ENCODE measurements at regions not wholly inside any gene's neighbourhood (a gene's known extent, or its start where the extent isn't known, plus 50 kb on each side); places are given as distances from the start of the nearest gene placed in this dataset.
A peak's percentile ranks its signal among the peaks of the same experiment; 100 is the strongest.

DNA sequence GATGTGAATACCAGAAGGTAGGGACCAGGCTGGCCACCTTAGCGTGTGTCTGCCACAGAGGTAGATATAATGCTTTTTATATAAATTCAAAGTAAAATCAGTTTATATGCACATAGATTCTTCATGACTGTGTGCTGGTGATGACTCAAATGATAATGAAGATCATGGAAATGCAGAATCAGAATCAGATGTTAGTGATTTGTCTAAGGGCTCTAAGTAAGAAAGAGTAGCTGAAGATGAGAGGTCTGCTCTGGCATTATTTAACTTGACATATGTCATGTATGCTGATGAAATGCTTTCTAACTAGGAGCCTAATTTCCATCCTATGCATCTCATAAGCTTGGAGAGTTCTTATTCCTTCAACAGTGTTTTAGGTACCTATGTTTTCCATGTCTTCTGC lies 50.3 kb upstream of the DPH6 start:
- DNase-seq (ENCODE audit: unreplicated experiment): no peak
- Mint-ChIP-seq H3K4me3 (ENCODE audit: unreplicated experiment) (no peak overlapping the region), H3K9me3 (ENCODE audit: unreplicated experiment) (peaks cover 12% of the 10 kb centered on the region), H3K27me3 (ENCODE audit: insufficient read depth, unreplicated experiment) (no peaks in the 10 kb centered on the region), H3K4me1 (ENCODE audit: insufficient read depth, unreplicated experiment) (peaks cover 6% of the 10 kb centered on the region), H3K27ac (ENCODE audit: low read depth, unreplicated experiment) (no peak overlapping the region), H3K36me3 (ENCODE audit: insufficient read depth, unreplicated experiment) (no peaks in the 10 kb centered on the region)
- TF ChIP-seq, protein P1, sequence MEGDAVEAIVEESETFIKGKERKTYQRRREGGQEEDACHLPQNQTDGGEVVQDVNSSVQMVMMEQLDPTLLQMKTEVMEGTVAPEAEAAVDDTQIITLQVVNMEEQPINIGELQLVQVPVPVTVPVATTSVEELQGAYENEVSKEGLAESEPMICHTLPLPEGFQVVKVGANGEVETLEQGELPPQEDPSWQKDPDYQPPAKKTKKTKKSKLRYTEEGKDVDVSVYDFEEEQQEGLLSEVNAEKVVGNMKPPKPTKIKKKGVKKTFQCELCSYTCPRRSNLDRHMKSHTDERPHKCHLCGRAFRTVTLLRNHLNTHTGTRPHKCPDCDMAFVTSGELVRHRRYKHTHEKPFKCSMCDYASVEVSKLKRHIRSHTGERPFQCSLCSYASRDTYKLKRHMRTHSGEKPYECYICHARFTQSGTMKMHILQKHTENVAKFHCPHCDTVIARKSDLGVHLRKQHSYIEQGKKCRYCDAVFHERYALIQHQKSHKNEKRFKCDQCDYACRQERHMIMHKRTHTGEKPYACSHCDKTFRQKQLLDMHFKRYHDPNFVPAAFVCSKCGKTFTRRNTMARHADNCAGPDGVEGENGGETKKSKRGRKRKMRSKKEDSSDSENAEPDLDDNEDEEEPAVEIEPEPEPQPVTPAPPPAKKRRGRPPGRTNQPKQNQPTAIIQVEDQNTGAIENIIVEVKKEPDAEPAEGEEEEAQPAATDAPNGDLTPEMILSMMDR (IDR thresholded peaks at IDR 0.05; ENCODE audit: unreplicated experiment): no peak
- ChIA-PET POLR2A (interaction anchor here (0.8 to 1.2 kb wide), 2 partner anchors 9 to 10 kb away, joined by 3 to 5 read pairs; no protein-coding TSS in a partner anchor), CTCF (no interaction called here)
- intact Hi-C loops (cut with micrococcal nuclease): no loop called here
- BruUV-seq (replicated peaks): no TSS peak

DNA sequence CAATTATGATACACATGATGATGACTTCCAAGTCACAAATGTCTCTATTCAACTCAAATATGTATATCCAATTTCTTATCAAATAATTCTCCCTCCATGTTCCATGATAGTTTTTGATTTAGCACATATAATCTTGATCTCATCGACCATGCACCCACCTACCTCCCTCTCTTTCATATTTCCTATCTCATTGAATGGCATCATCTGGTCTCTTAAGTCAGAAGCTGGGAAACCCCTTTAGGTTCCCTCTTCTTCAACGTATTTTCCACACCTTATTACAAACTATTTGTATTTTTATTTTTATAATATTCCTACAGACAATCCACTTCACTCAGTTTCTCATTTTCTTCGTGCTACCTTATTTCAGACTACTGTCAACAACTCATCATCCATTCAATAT lies 56.9 kb upstream of the DPH6 start:
- Mint-ChIP-seq H3K4me3 (ENCODE audit: unreplicated experiment) (no peak overlapping the region), H3K36me3 (ENCODE audit: insufficient read depth, unreplicated experiment) (no peaks in the 10 kb centered on the region), H3K9me3 (ENCODE audit: unreplicated experiment) (peaks cover 6% of the 10 kb centered on the region), H3K27ac (ENCODE audit: low read depth, unreplicated experiment) (peak overlapping the region; percentile 81), H3K4me1 (ENCODE audit: insufficient read depth, unreplicated experiment) (peaks cover 19% of the 10 kb centered on the region), H3K27me3 (ENCODE audit: insufficient read depth, unreplicated experiment) (no peaks in the 10 kb centered on the region)
- ChIA-PET POLR2A (interaction anchor here (0.9 kb wide), 1 partner anchor 14 kb away, joined by 4 read pairs; no protein-coding TSS in a partner anchor), CTCF (no interaction called here)
- DNase-seq (ENCODE audit: unreplicated experiment): no peak
- BruUV-seq (replicated peaks): no TSS peak
- TF ChIP-seq, protein P1 (IDR thresholded peaks at IDR 0.05; ENCODE audit: unreplicated experiment): no peak
- intact Hi-C loops (cut with micrococcal nuclease): no loop called here

DNA sequence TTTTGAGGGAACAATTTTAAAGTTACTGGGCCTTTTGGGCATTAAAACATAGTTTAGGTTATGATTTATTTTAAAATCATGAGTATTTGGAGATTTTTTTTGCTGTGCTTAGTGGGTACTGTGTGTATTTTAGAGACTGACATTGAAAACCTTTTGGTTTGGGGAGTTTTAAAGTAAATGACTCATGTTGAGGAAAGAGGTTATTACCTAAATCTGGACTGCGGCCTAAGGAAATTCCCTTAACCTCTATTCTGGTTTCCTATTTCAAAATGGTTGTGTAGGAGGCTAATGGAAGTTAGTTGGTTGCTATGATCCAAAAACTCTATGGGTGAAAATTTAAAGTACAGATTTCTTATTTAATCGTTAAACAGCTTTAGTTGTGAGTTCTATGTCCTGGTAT lies 57.3 kb upstream of the DPH6 start:
- peaks cover 6% of the 10 kb centered on the region for H3K9me3 Mint-ChIP-seq (ENCODE audit: unreplicated experiment)
- H3K27ac Mint-ChIP-seq (ENCODE audit: low read depth, unreplicated experiment): peak overlapping the region; percentile 81
- H3K4me1 Mint-ChIP-seq (ENCODE audit: insufficient read depth, unreplicated experiment): peaks cover 17% of the 10 kb centered on the region
- no peaks in the 10 kb centered on the region for H3K36me3 Mint-ChIP-seq (ENCODE audit: insufficient read depth, unreplicated experiment)
- BruUV-seq (replicated peaks): no TSS peak
- H3K4me3 Mint-ChIP-seq (ENCODE audit: unreplicated experiment): no peak overlapping the region
- H3K27me3 Mint-ChIP-seq (ENCODE audit: insufficient read depth, unreplicated experiment): no peaks in the 10 kb centered on the region
- POLR2A ChIA-PET: interaction anchor here (0.9 to 1.3 kb wide), 2 partner anchors 10 to 14 kb away, joined by 3 to 4 read pairs; no protein-coding TSS in a partner anchor
- DNase-seq (ENCODE audit: unreplicated experiment): peak; percentile 72
- TF ChIP-seq, protein P1 (IDR thresholded peaks at IDR 0.05; ENCODE audit: unreplicated experiment): no peak
- CTCF ChIA-PET: no interaction called here
- intact Hi-C loops (cut with micrococcal nuclease): no loop called here

DNA sequence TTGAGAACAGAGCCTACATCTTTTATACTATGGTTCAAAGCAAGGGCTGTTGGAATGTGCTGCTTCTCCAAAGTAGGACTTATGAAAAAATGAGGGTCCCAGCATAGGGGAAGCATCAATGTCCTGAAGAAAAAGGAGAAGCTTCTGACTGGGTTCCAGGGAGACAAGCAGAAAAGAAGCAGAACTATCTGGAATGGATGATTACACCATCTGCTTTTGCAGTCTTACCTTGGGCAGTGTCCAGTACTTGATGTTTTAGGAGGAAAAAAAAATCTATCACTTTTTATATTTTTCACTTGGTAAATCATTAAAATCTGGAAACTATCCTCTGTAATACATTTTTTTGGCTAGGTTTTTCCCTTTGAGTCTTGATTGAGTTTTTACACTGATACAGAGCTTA lies 57.9 kb upstream of the DPH6 start:
- TF ChIP-seq, protein P1 (IDR thresholded peaks at IDR 0.05; ENCODE audit: unreplicated experiment): no peak
- ChIA-PET POLR2A (interaction anchor here (0.9 to 1.3 kb wide), 2 partner anchors 10 to 13 kb away, joined by 3 to 4 read pairs; no protein-coding TSS in a partner anchor), CTCF (no interaction called here)
- Mint-ChIP-seq H3K27me3 (ENCODE audit: insufficient read depth, unreplicated experiment) (no peaks in the 10 kb centered on the region), H3K9me3 (ENCODE audit: unreplicated experiment) (peaks cover 6% of the 10 kb centered on the region), H3K27ac (ENCODE audit: low read depth, unreplicated experiment) (peak overlapping the region; percentile 81), H3K4me1 (ENCODE audit: insufficient read depth, unreplicated experiment) (peaks cover 13% of the 10 kb centered on the region), H3K4me3 (ENCODE audit: unreplicated experiment) (no peak overlapping the region), H3K36me3 (ENCODE audit: insufficient read depth, unreplicated experiment) (no peaks in the 10 kb centered on the region)
- no peak for DNase-seq (ENCODE audit: unreplicated experiment)
- intact Hi-C loops (cut with micrococcal nuclease): no loop called here
- BruUV-seq (replicated peaks): no TSS peak

Measured in MCF 10A (cell line).